ENCODE measurements at regions not wholly inside any gene's neighbourhood (a gene's known extent, or its start where the extent isn't known, plus 50 kb on each side); places are given as distances from the start of the nearest gene placed in this dataset.

DNA sequence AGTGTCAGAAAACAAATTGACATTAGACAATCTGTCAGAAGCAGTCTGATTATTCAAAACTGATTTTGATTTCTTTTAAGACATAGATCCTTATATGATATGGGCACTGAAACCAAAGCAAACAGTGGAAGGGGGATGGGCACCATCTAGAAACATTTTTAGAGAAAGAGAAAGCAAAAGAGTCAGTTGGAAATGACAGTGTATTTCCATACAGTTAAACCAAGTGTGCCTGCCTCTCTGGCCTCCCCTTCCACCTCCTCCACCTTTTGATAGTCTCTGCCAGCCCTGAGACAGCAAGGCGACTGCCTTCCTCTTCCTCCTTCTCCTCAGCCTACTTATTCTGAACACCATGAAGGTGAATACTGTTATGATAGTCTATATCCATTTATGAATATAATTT is 949.7 kb downstream of the AMY1C start:
- DNase-seq (ENCODE audit: low spot score) = no peak

- no peak for DNase-seq (ENCODE audit: low spot score)
These were observed 953.0 kb downstream of the AMY1C start for GRCh38 chr1:104702731-104703130.

DNA sequence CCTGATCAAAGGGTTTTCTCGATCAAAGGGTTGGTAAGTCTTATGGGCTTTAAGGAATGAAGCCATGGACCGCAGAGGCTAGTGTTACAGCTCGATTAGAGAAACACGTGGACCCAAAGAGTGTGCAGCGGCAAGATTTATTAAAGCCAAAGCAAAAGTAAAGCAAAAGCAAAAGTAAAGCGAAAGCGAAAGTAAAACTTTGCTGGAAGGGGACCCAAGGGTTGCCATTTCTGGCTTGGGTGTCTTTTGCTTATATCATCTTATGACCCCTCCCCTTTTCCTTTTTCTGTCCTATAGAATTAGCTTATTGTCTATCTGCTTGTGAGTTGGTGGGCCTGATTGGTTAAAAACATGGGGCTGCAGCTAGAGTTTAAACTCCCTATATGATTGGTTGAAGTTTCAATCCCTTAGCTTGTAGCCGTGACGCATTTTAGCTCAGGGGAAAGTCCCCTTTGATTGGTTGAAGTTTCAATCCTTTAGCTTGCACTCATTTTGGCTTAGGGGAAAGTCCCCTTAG is 957.0 kb downstream of the AMY1C start:
- peak; percentile 2 for DNase-seq (ENCODE audit: low spot score)

DNA sequence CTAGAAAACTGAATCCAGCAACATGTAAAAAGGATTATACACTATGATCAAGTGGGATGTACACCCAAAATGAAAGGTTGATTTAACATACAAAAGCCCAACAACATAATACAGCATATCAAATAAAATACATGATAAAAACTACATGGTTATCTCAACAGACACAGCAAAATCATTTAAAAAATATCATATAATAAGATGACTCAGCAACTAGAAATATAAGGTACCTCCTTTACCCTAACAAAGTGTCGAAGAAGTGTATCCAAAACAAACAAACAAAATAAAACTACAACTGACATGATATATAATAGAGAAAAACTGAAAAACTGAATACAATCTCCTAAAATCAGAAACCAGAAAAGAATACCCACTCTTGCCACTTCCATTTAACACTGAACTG is 969.1 kb downstream of the AMY1C start:
- DNase-seq (ENCODE audit: low spot score) = no peak

DNA sequence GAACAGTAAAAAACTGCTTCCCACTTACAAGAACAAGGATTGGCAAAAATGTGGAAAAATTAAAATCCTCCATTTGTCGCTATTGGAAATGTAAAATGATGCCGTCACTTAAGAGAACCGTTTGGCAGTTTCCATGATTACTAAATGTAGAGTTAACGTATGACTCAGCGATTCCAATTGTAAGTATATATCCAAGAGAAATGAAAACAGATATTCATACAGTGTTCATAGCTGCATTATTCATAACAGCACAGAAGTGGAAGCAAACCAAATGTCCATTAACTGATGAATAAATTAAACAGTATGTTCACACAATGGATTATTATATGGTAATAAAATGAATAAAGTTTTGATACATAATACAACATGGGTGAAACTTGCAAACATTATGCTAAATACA is 971.0 kb downstream of the AMY1C start:
- no peak for DNase-seq (ENCODE audit: low spot score)

GRCh38 chr1:104726917-104727316 is 977.2 kb downstream of the AMY1C start:
- no peak for DNase-seq (ENCODE audit: low spot score)

- DNase-seq (ENCODE audit: low spot score) = no peak
These were observed 984.2 kb downstream of the AMY1C start for GRCh38 chr1:104733866-104734265.

DNA sequence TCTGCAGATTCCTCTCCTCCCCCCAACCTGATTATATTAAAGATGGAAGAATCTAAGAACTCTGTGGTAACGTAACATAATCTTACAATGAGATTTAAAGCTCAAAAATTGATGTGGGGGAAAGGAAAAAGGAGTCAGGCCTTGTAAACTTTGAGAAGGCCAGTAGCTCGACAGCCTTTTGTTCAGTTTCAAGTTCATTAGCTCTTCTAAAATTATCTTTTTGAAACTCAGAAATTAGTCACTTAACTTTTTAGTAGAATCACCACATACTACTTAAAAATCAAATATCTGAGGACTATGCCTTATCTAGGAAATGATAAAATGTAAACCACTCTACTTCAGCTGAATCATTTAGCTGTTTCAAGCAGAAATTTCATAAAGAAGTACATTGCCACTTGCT is 996.2 kb downstream of the AMY1C start:
- no peak for DNase-seq (ENCODE audit: low spot score)

DNA sequence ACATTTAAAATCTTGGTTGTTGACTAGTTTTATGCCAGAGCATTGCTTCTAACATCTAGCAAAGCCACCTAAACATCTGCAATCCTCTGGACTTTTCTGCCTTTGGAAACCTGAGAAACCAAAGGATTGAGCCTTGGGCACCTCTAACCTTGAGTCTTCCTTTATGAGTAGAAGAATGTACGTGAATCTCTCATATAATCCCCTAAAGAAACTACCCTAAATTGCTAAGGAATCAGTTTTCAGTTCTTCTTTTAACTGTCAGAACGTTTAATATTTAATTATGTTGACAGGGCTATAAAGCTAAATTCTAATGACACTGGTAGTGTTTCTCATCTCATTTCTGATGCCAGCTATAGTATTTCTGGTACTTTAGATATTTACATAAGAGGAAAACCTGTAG is 997.3 kb downstream of the AMY1C start:
- DNase-seq (ENCODE audit: low spot score) = no peak

GRCh38 chr1:104760017-104760416 is 1010.3 kb downstream of the AMY1C start:
- no peak for DNase-seq (ENCODE audit: low spot score)

- no peak for DNase-seq (ENCODE audit: low spot score)
These were observed 1012.4 kb downstream of the AMY1C start for GRCh38 chr1:104761961-104762570.

DNA sequence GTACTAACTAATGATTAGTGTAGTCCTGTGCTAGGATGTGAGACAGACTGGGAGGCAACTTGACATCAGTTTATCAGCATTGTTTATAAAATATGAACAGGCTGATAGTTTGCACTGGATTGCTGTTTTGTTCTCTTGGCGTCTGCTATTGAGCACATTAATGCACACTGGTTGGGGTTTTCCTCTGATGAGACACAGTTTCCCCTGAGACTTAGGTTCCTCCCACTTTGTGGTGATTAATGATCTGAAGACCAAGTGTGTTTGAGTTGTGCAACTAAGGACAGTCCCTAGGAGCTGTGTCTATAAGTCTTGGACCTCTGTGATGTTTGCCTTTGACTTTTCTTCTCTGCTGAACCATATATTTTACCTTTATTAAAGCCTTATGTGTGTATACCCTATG is 1015.4 kb downstream of the AMY1C start:
- no peak for DNase-seq (ENCODE audit: low spot score)

DNA sequence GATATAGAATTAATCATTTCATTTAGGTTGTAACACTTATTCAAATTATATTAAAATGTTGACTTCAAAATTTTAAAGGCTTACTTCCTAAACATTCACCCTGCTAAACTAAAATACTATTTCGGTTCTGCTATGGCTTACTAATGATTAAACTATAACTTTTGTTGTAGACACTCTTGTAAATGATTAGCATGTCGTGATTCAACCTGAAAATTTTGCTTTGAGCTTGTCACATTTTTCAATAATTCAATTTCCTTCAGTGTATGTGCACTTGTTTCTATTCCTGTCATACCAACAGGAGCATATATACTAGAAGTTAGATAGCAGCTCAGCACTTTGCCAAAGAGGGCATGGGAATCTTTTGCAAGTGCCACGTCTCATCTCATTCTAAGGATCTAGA is 1018.8 kb downstream of the AMY1C start:
- no peak for DNase-seq (ENCODE audit: low spot score)

DNA sequence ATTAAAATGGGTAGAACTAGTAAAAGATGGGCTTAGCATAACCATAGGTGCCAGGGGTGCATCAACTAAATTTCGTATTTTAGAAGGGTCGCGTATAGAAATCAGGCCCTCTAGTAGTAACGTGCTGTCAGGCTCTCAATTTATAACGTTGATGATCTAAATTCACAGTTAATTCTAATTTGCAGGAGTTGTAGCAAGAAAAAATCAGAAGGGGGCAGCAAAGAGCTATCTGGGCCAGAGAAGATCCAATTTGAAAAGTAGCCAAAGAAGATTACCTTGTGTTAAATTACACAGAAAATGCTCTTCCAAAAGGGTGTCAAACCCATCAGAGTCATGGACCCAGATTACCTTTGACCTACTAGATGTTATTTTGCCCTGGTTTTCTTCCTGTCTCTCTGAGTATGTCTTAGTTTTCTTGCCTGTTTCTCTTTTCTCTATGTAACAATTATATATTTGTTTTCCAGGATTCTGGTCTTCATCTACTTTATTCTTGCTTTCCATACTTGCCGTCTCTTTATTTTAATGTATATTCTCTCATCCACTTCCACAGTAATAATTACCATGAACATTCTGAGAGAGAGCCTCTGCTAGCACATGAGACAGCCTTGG is 1030.9 kb downstream of the AMY1C start:
- DNase-seq (ENCODE audit: low spot score) = peak; percentile 14

DNA sequence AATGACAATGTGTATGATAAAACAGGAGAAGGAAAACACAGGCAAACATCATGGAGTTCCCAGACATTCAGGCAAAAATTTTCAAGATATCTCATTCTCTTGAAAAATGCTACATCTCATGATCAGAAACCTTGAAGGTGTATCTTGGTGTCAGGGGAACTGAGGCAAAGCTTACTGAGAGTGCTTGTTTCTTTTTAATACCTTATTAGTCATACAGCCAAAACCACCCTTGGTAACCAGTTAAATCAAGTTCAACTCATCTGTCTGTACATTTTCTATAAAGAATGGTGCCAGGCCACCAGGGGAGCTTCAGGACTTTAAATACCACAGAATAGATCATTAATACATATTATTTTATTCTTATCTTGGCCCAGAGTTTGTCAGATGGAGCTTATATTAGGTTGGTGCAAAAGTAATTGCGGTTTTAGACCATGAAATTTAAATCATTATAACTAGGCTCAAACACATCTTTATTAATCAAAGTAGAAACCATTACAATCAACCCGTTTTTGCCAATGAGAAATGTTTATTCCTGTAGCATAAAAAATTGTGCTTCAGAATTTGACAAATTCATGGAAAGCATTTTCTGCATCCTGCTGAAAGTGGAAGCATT is 1036.0 kb downstream of the AMY1C start:
- no peak for DNase-seq (ENCODE audit: low spot score)

GRCh38 chr1:104787866-104788510 is 1038.3 kb downstream of the AMY1C start:
- DNase-seq (ENCODE audit: low spot score) = no peak

- no peak for DNase-seq (ENCODE audit: low spot score)
These were observed 1041.3 kb downstream of the AMY1C start for GRCh38 chr1:104791030-104791429.

DNA sequence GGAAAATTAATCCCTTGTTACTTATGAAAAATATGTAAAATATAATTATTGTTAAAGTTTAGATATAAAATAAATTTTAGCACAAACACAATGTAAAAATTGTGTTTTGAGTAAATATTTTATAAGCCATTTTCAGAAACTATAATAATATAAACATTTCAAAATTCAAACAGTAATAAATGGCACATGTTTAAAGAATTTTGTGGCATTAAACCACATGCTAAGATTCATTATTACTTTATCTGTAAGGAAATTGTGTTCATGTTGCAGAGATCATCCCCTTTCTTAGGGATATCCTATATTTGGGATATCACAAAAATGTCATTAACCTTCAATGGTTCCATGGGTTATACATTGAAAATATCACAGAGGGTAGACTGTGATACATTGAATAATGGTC is 1044.3 kb downstream of the AMY1C start:
- DNase-seq (ENCODE audit: low spot score) = no peak

- no peak for DNase-seq (ENCODE audit: low spot score)
These were observed 1046.2 kb downstream of the AMY1C start for GRCh38 chr1:104795931-104796330.

DNA sequence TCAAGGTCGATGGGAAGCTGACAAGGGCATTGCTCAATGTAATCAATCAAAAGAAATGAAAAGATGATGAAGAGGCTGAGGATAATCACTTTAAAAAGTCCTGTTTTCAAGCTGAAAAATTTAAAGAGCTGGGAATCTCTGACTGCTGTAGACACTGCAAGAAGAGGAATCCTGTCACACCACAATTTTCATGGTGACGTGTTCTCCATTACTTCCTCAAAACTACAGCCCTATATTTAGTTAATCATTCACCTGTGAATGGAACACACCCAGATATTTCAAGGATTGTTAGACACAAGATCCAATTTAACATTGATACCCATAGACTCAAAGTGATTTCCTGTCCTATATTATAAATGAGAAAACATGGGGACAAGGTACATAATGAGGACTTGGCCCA is 1048.3 kb downstream of the AMY1C start:
- DNase-seq (ENCODE audit: low spot score) = no peak

DNA sequence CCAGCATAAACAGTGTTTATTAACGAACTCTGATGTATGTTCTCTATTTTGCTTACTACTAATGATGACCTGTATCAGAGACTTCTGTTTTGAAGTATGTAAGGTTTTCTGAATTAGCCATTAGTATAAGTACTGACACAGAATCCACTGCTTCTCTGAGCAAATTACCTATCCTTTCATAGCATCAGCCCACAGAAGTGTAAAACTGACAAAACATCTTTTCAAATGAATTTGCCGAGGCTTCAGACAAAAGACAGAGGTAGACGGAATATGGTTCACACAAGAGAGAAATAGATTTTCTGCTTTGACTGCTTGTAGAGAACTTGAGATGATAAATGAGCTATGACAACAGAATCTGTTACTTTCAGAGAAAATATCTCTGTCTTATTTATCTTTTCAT is 1051.6 kb downstream of the AMY1C start:
- no peak for DNase-seq (ENCODE audit: low spot score)

DNA sequence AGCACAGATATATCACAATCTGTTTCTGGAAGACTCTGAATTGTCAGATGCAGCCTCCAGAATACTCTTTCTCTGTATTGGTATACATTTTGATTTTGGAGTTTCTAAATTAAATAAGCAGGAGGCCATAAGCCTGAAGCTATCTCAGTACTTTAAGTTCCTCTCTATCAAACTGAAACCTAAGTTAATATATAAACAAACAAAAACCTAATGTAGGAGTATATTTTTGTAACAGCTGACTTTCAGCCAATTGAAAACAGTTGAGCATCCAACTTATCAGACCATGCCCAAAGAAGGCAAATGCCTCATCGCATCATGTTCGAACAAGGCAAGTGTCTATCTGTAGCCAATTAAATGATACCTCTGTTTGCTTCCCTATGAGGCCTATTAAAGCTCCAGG is 1054.4 kb downstream of the AMY1C start:
- no peak for DNase-seq (ENCODE audit: low spot score)

DNA sequence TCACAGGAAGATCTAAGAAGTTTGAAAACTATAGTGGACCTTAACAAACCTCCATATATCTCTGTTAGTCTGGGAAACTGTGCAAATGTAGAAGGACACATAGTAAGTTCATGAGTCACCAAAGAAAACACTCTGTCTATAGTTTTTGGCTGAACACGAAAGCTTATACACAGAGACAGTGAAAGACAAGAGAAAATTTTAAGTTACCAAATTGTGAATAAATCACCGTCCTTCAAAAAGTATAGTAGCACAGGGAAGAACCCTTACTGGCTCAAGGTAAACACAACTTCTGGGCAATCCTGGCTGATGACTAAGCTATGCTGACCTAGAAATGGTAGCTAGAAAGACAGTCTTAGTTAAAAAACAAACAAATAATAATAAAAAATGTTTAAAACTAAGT is 1057.9 kb downstream of the AMY1C start:
- DNase-seq (ENCODE audit: low spot score) = no peak

Data from AG08395 (cell line).